Effector CD8-positive, alpha-beta T cell (primary cell): ENCODE measurements at regions not wholly inside any gene's neighbourhood (a gene's known extent, or its start where the extent isn't known, plus 50 kb on each side); places are given as distances from the start of the nearest gene placed in this dataset.
"Not testable (repeated sequence)": the region's sequence is repeated elsewhere in the genome, so short reads cannot be mapped to it uniquely, and the experiment has no call there.

Source experiments
- DNase-seq: peaks from one replicate; lab custom pipeline; 2025; lab: John Stamatoyannopoulos, UW

- no peak for DNase-seq
These were observed 541.4 kb upstream of the BOD1L1 start for GRCh38 chr4:14168919-14169318.

- no peak for DNase-seq
These were observed 541.9 kb upstream of the BOD1L1 start for GRCh38 chr4:14169460-14169859.

- not testable (repeated sequence) for DNase-seq
These were observed 542.4 kb upstream of the BOD1L1 start for GRCh38 chr4:14169940-14170339.

- no peak for DNase-seq
These were observed 549.1 kb upstream of the BOD1L1 start for GRCh38 chr4:14176613-14177012.

GRCh38 chr4:14177987-14178386 lies 550.5 kb upstream of the BOD1L1 start:
- DNase-seq: no peak

GRCh38 chr4:14178421-14178820 lies 550.9 kb upstream of the BOD1L1 start:
- DNase-seq: no peak

- no peak for DNase-seq
These were observed 552.6 kb upstream of the BOD1L1 start for GRCh38 chr4:14180166-14180565.

- no peak for DNase-seq
These were observed 553.6 kb upstream of the BOD1L1 start for GRCh38 chr4:14180983-14181601.

- DNase-seq: no peak
These were observed 554.6 kb upstream of the BOD1L1 start for GRCh38 chr4:14182148-14182547.

GRCh38 chr4:14184265-14184664 lies 556.7 kb upstream of the BOD1L1 start:
- no peak for DNase-seq

GRCh38 chr4:14184767-14185166 lies 557.2 kb upstream of the BOD1L1 start:
- DNase-seq: no peak

GRCh38 chr4:14188214-14188613 lies 560.7 kb upstream of the BOD1L1 start:
- DNase-seq: no peak

GRCh38 chr4:14193601-14194000 lies 566.1 kb upstream of the BOD1L1 start:
- DNase-seq: no peak

GRCh38 chr4:14196131-14196530 lies 568.6 kb upstream of the BOD1L1 start:
- DNase-seq: no peak

- no peak for DNase-seq
These were observed 587.7 kb upstream of the BOD1L1 start for GRCh38 chr4:14215116-14215770.

- no peak for DNase-seq
These were observed 589.9 kb upstream of the BOD1L1 start for GRCh38 chr4:14217401-14217800.

GRCh38 chr4:14218641-14219040 lies 591.1 kb upstream of the BOD1L1 start:
- no peak for DNase-seq

- DNase-seq: no peak
These were observed 593.7 kb upstream of the BOD1L1 start for GRCh38 chr4:14221176-14221575.

- no peak for DNase-seq
These were observed 595.0 kb upstream of the BOD1L1 start for GRCh38 chr4:14222377-14223029.

GRCh38 chr4:14223461-14223860 lies 595.9 kb upstream of the BOD1L1 start:
- no peak for DNase-seq

GRCh38 chr4:14225688-14226207 lies 598.2 kb upstream of the BOD1L1 start:
- DNase-seq: no peak

GRCh38 chr4:14233126-14233525 lies 605.6 kb upstream of the BOD1L1 start:
- no peak for DNase-seq

- no peak for DNase-seq
These were observed 606.8 kb upstream of the BOD1L1 start for GRCh38 chr4:14234307-14234706.
